ENCODE measurements at regions not wholly inside any gene's neighbourhood (a gene's known extent, or its start where the extent isn't known, plus 50 kb on each side); places are given as distances from the start of the nearest gene placed in this dataset.

- H3K79me2 ChIP-seq (ENCODE audit: insufficient read depth, low read length) = no peaks in the 10 kb centered on the region
- no peaks in the 10 kb centered on the region for H3K4me1 ChIP-seq (ENCODE audit: insufficient read depth, low read length)
- H3K27me3 ChIP-seq (ENCODE audit: control insufficient read depth in 1 of 2, insufficient read depth in 2 of 2, low read length in 2 of 2) = peaks cover 0 to 8% of the 10 kb centered on the region in 2 experiments; a peak in 1 of 5 replicates
- H3K4me3 ChIP-seq (replicated peaks in 1 of 3; ENCODE audit: insufficient read depth in 1 of 3, low read depth in 2 of 3, low read length in 3 of 3) = no peak overlapping the region
- 2% methylated on average over 5 of the region's 5 CpGs for WGBS (ENCODE audit: low lambda C conversion rate)
- H3K27ac ChIP-seq (ENCODE audit: extremely low read length, insufficient read depth, low read length) = no peak overlapping the region
- TF ChIP-seq CREB1 (IDR thresholded peaks at IDR 0.05) (peak; percentile 74), CREB1 (CRISPR knock-in tag; IDR thresholded peaks at IDR 0.05) (no peak), HOXA3 (CRISPR knock-in tag; IDR thresholded peaks at IDR 0.05) (no peak), ZBTB42 (CRISPR knock-in tag; IDR thresholded peaks at IDR 0.05) (no peak)
- no peak overlapping the region for H3K9ac ChIP-seq (ENCODE audit: insufficient read depth, low read depth, low read length)
- no peak for FAIRE-seq
- BruUV-seq (replicated peaks) = no TSS peak
- DNase-seq (ENCODE audit: low spot score) = no peak
- H4K20me1 ChIP-seq (ENCODE audit: insufficient read depth, low read length) = no peaks in the 10 kb centered on the region
- POLR2A ChIA-PET = no interaction called here
- no peaks in the 10 kb centered on the region for H3K36me3 ChIP-seq (replicated peaks in 1 of 2; ENCODE audit: control insufficient read depth in 1 of 2, insufficient read depth in 2 of 2, low read length in 2 of 2)
- no peak overlapping the region for H3K4me2 ChIP-seq (ENCODE audit: low read depth, low read length)
- no peaks in the 10 kb centered on the region for H3K9me3 ChIP-seq (ENCODE audit: low read length)
- in situ Hi-C loops (cut with HindIII; ENCODE audit: extremely low pct_ligation_motif_present, low pct_unique_long_range_greater_than_20kb) = no loop called here
- no peak overlapping the region for H2AFZ ChIP-seq (ENCODE audit: low read length)
- no peak for ATAC-seq
- intact Hi-C loops (cut with micrococcal nuclease; ENCODE audit: unreplicated experiment) = no loop called here
- CTCF ChIA-PET (ENCODE audit: low intra/inter-chr PET ratio, low total read pairs) = no interaction called here
These were observed 767.0 kb upstream of the RAB6C start for GRCh38 chr2:129212299-129212958.

- H3K36me3 ChIP-seq (replicated peaks in 1 of 2; ENCODE audit: control insufficient read depth in 1 of 2, insufficient read depth in 2 of 2, low read length in 2 of 2) = no peaks in the 10 kb centered on the region
- no peak overlapping the region for H3K4me3 ChIP-seq (replicated peaks in 1 of 3; ENCODE audit: insufficient read depth in 1 of 3, low read depth in 2 of 3, low read length in 3 of 3)
- no peak overlapping the region for H3K9ac ChIP-seq (ENCODE audit: insufficient read depth, low read depth, low read length)
- intact Hi-C loops (cut with micrococcal nuclease; ENCODE audit: unreplicated experiment) (no loop called here), in situ Hi-C loops (cut with HindIII; ENCODE audit: extremely low pct_ligation_motif_present, low pct_unique_long_range_greater_than_20kb) (no loop called here)
- BruUV-seq (replicated peaks) = no TSS peak
- no peaks in the 10 kb centered on the region for H3K79me2 ChIP-seq (ENCODE audit: insufficient read depth, low read length)
- H4K20me1 ChIP-seq (ENCODE audit: insufficient read depth, low read length) = no peaks in the 10 kb centered on the region
- 11% methylated on average over 10 of the region's 10 CpGs for WGBS (ENCODE audit: low lambda C conversion rate)
- H3K27me3 ChIP-seq (ENCODE audit: control insufficient read depth in 1 of 2, insufficient read depth in 2 of 2, low read length in 2 of 2) = no peaks in the 10 kb centered on the region; a peak in 1 of 5 replicates
- peak; percentile 83 for TF ChIP-seq CREB1 (IDR thresholded peaks at IDR 0.05)
- no peak for TF ChIP-seq CREB1 (CRISPR knock-in tag; IDR thresholded peaks at IDR 0.05)
- no peak for TF ChIP-seq ZNF232 (CRISPR knock-in tag; IDR thresholded peaks at IDR 0.05; ENCODE audit: borderline replicate concordance)
- peak; percentile 60 for TF ChIP-seq ATF7 (IDR thresholded peaks at IDR 0.05)
- TF ChIP-seq ATF7 (CRISPR knock-in tag; IDR thresholded peaks at IDR 0.05) = no peak
- no peak overlapping the region for H3K4me2 ChIP-seq (ENCODE audit: low read depth, low read length)
- no peak overlapping the region for H3K27ac ChIP-seq (ENCODE audit: extremely low read length, insufficient read depth, low read length)
- no peak for ATAC-seq
- CTCF ChIA-PET (ENCODE audit: low intra/inter-chr PET ratio, low total read pairs) = no interaction called here
- no peak for FAIRE-seq
- POLR2A ChIA-PET = no interaction called here
- no peaks in the 10 kb centered on the region for H3K4me1 ChIP-seq (ENCODE audit: insufficient read depth, low read length)
- H3K9me3 ChIP-seq (ENCODE audit: low read length) = no peaks in the 10 kb centered on the region
- no peak for DNase-seq (ENCODE audit: low spot score)
- H2AFZ ChIP-seq (ENCODE audit: low read length) = no peak overlapping the region
These were observed 755.4 kb upstream of the RAB6C start for GRCh38 chr2:129224022-129224421.
